Ovary (tissue), 7 donors: ENCODE measurements at regions not wholly inside any gene's neighbourhood (a gene's known extent, or its start where the extent isn't known, plus 50 kb on each side); places are given as distances from the start of the nearest gene placed in this dataset.
"Not testable (repeated sequence)": the region's sequence is repeated elsewhere in the genome, so short reads cannot be mapped to it uniquely, and the experiment has no call there.

Experiments used
- DNase-seq, 5 donors: peaks; one replicate each; pipeline ENCODE4 v3.0.0-alpha.2; 2019 to 2020
- H3K27ac ChIP-seq, 2 donors: fragments of 200-600 bp; one replicate each; pipeline versions ENCODE4 v1.5.1 to v1.8.0; 2019 to 2022
- H3K27me3 ChIP-seq: fragments of 200-600 bp; one replicate; pipeline ENCODE4 v1.8.0; 2022
- H3K36me3 ChIP-seq: fragments of 200-600 bp; sonication (generic); one replicate; pipeline ENCODE4 v1.5.1; 2019
- H3K4me1 ChIP-seq: one replicate; pipeline ENCODE4 v1.8.1; 2013; ENCODE audit warnings: mild to moderate bottlenecking, moderate library complexity; ENCODE audit not compliant: insufficient read depth
- H3K4me3 ChIP-seq: fragments of 200-600 bp; sonication (generic); one replicate; pipeline ENCODE4 v1.5.1; 2017
- H3K9me3 ChIP-seq, 2 donors: fragments of 200-600 bp in 1 of 2; sonication (generic) in 1 of 2; one replicate each; pipeline versions ENCODE4 v1.5.1 to v1.8.1; 2013 to 2019; ENCODE audit warnings: mild to moderate bottlenecking in 1 of 2, moderate library complexity in 1 of 2
- EP300 ChIP-seq: sonication (generic); formaldehyde crosslinking; IDR thresholded peaks from one replicate; pipeline ENCODE4 v1.6.1; 2017; ENCODE audit warnings: antibody characterized with exemption
- POLR2A ChIP-seq: fragments of 450-650 bp; IDR thresholded peaks from one replicate; pipeline ENCODE4 v1.6.1; 2017; ENCODE audit warnings: antibody characterized with exemption, mild to moderate bottlenecking, moderate library complexity
- WGBS, 3 donors: extraction: QIAGEN DNeasy Blood & Tissue Kit in 1 of 3; methylation state at CpG; one replicate each; pipeline versions ENCODE4 v1.1.5 to v1.1.7; 2013 to 2017; 5-methylcytosine and 5-hydroxymethylcytosine counted together
- intact Hi-C, 4 donors: fragments of 100-400 bp; cut with DNase I; formaldehyde crosslinking; loops; one replicate each; pipeline versions ENCODE4 v1.11.0 to v1.15.1; 2022 to 2023
- TF ChIP-seq, protein P1 (sequence below), 3 donors: fragments of 450-650 bp in 2 of 3; fragments of 200-600 bp in 1 of 3; IDR thresholded peaks; one replicate each; pipeline versions ENCODE4 v1.5.1 to v1.8.0; 2016 to 2022; ENCODE audit warnings: antibody characterized with exemption in 3 of 3, mild to moderate bottlenecking in 1 of 3
- donor health status: DM: no; HTN: no; CAD: no; lungs with moderate emphysema.
- donor health status: DM: no; HTN: no; CAD: no.
- donor health status: Bipolar disorder and iron deficiency.
- donor health status: DM: no; HTN: no; CAD: no.
- donor health status: DM: yes; HTN: yes; CAD: no.

DNA sequence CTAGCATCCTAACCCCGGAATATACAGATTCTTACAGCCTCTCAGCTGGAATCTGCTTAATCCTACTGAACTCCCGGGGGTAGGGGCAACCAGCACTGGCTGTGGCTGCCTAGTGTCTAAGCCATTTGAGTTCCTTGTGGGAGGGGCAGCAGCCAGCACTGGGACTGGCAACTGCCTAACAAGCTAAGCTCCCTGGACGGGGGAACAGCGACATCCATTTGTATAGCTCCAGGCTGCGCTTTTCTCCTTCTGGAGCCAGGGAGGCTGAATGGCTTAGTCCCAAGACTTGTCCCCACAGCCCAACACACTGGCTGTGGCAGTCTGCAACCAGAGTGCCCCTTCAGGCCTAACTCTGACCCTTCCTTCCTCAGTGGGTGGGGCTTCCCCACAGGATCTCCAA, 787.2 kb downstream of the METTL4 start:
- TF ChIP-seq EP300 (no peak), POLR2A (no peak)
- TF ChIP-seq, protein P1, sequence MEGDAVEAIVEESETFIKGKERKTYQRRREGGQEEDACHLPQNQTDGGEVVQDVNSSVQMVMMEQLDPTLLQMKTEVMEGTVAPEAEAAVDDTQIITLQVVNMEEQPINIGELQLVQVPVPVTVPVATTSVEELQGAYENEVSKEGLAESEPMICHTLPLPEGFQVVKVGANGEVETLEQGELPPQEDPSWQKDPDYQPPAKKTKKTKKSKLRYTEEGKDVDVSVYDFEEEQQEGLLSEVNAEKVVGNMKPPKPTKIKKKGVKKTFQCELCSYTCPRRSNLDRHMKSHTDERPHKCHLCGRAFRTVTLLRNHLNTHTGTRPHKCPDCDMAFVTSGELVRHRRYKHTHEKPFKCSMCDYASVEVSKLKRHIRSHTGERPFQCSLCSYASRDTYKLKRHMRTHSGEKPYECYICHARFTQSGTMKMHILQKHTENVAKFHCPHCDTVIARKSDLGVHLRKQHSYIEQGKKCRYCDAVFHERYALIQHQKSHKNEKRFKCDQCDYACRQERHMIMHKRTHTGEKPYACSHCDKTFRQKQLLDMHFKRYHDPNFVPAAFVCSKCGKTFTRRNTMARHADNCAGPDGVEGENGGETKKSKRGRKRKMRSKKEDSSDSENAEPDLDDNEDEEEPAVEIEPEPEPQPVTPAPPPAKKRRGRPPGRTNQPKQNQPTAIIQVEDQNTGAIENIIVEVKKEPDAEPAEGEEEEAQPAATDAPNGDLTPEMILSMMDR (IDR thresholded peaks at IDR 0.05) = no peak
- intact Hi-C loops = no loop called here
- H3K36me3 ChIP-seq = no peaks in the 10 kb centered on the region
- H3K9me3 ChIP-seq = no peaks in the 10 kb centered on the region
- 68 to 75% (median 74%) methylated on average over 5 of the region's 5 CpGs for WGBS, 3 donors
- no peaks in the 10 kb centered on the region for H3K27me3 ChIP-seq
- no peak overlapping the region for H3K4me3 ChIP-seq
- H3K27ac ChIP-seq = no peak overlapping the region
- DNase-seq = no peak
- H3K4me1 ChIP-seq = no peaks in the 10 kb centered on the region

DNA sequence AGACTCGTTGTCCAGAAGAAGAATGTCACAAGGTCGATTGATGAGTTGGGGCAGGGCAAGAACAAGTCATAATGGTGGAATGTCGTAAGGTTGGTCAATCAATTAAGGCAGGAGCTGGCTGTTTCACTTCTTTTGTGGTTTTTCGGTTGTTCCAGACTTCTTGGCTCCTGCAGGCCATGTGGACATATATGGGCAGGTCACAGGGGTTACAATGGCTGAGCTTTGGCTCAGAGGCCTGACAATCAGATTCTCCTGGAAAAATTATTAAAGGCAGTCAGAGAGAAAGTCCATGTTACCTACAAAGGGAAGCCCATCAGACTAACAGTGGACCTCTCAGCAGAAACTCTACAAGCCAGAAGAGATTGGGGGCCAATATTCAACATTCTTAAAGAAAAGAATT, 785.3 kb downstream of the METTL4 start:
- intact Hi-C loops, H3K4me1 ChIP-seq, H3K36me3 ChIP-seq, H3K4me3 ChIP-seq, DNase-seq, H3K9me3 ChIP-seq, H3K27ac ChIP-seq, H3K27me3 ChIP-seq: not testable (repeated sequence)
- WGBS, 3 donors = 52 to 77% (median 64%) methylated on average over 4 of the region's 4 CpGs

DNA sequence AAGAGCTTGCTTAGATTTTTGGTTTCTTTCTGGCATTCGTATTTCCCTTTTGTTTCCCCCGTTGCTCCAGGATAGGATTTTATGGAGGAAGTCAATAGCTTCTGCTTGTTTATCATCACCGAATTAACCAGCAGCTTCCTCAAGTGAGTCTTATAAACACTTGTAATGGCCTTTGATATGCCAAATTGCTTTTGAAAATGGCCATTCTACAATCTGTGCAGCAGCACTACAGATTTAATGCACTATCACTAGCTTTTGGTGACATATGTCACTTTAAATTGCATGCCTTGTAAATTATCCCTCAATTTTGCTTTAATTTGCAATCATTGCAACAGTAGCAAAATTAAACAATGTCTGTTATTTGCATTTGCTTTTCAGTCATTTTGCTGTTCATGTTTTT, 774.7 kb downstream of the METTL4 start:
- no peak for TF ChIP-seq POLR2A
- no peak for TF ChIP-seq EP300
- TF ChIP-seq, protein P1 (IDR thresholded peaks at IDR 0.05) = no peak
- Histone ChIP-seq H3K27me3 (no peaks in the 10 kb centered on the region), H3K36me3 (no peaks in the 10 kb centered on the region), H3K4me1 (no peaks in the 10 kb centered on the region), H3K4me3 (no peak overlapping the region), H3K27ac (no peak overlapping the region), H3K9me3 (no peaks in the 10 kb centered on the region)
- intact Hi-C loops = no loop called here
- WGBS, 3 donors = 58 to 64% (median 59%) methylated on average over 3 of the region's 3 CpGs
- DNase-seq = no peak

DNA sequence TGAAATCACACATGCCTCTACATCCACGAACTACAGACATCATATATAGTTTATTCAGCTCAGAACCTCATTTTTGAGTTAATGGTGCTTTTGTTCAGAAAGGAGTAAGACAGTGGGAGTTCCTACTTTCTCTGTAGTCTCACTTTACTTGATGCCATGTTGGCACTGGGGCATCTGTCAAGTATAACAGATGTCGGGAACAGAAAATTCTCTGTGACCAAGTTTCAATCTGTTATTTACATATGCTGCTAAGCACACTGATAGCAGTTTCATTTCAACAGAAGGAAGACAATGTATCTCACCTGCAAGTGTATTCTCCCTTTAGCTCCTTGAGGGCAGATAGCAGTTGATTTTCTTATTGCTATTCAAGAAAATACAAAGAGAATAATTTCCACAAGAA, 774.1 kb downstream of the METTL4 start:
- no peak for DNase-seq
- no peaks in the 10 kb centered on the region for H3K36me3 ChIP-seq
- H3K27me3 ChIP-seq = no peaks in the 10 kb centered on the region
- H3K4me1 ChIP-seq = no peaks in the 10 kb centered on the region
- no peak overlapping the region for H3K4me3 ChIP-seq
- no peak overlapping the region for H3K27ac ChIP-seq
- intact Hi-C loops = no loop called here
- TF ChIP-seq, protein P1 (IDR thresholded peaks at IDR 0.05) = no peak
- TF ChIP-seq POLR2A (no peak), EP300 (no peak)
- 54 to 70% (median 54%) methylated on average over 2 of the region's 2 CpGs for WGBS, 3 donors
- no peaks in the 10 kb centered on the region for H3K9me3 ChIP-seq

DNA sequence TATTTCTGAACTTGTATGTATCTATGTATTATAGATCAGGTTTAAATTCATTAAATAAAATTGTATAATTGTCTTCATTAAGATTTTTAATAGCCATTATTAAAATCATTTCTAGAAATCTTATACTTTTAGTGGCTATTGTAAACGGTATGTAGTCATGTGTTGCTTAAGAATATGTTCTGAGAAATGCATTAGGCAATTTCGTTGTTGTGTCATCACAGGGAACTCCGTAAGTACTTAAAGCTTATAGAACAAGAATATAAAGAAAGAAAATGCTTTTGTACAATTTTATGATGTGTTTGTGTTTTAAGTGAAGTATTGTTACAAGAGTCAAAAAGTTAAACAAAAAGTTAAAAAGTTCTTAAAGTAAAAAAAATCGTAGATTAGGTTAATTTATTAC, 765.8 kb downstream of the METTL4 start:
- Histone ChIP-seq H3K9me3 (no peaks in the 10 kb centered on the region), H3K27ac (no peak overlapping the region), H3K4me1 (no peaks in the 10 kb centered on the region), H3K36me3 (no peaks in the 10 kb centered on the region), H3K4me3 (no peak overlapping the region), H3K27me3 (no peaks in the 10 kb centered on the region)
- TF ChIP-seq, protein P1 (IDR thresholded peaks at IDR 0.05) = no peak
- TF ChIP-seq EP300 = no peak
- no peak for TF ChIP-seq POLR2A
- 78 to 83% (median 82%) methylated on average over 4 of the region's 4 CpGs for WGBS, 3 donors
- DNase-seq = no peak
- intact Hi-C loops = no loop called here
